ENCODE measurements at regions not wholly inside any gene's neighbourhood (a gene's known extent, or its start where the extent isn't known, plus 50 kb on each side); places are given as distances from the start of the nearest gene placed in this dataset.

- no peaks in the 10 kb centered on the region for H3K36me3 ChIP-seq (ENCODE audit: control insufficient read depth in 4 of 4, insufficient read depth in 3 of 4, low read depth in 1 of 4, low read length in 3 of 4)
- no peak overlapping the region for H3K4me3 ChIP-seq (ENCODE audit: low read depth in 1 of 3, low read length in 3 of 3)
- H3K27me3 ChIP-seq (ENCODE audit: control insufficient read depth in 4 of 4, insufficient read depth in 4 of 4, low read length in 3 of 4): no peaks in the 10 kb centered on the region
- TF ChIP-seq JUND (IDR thresholded peaks at IDR 0.05) (no peak), NR2F2 (IDR thresholded peaks at IDR 0.05) (no peak), YY1 (IDR thresholded peaks at IDR 0.05) (no peak), ATF3 (IDR thresholded peaks at IDR 0.05) (no peak), RXRA (IDR thresholded peaks at IDR 0.05) (no peak), GABPA (IDR thresholded peaks at IDR 0.05 in 1 of 2, conservative IDR thresholded peaks at IDR 0.05 in 1 of 2) (no peak), MAX (IDR thresholded peaks at IDR 0.05) (no peak), FOXA2 (IDR thresholded peaks at IDR 0.05) (no peak), EGR1 (IDR thresholded peaks at IDR 0.05; ENCODE audit: low read depth in 2 of 2) (no peak), RAD21 (IDR thresholded peaks at IDR 0.05) (no peak), CTCF (IDR thresholded peaks at IDR 0.05; ENCODE audit: low read depth, low read length, missing input control) (no peak), TAF1 (conservative IDR thresholded peaks at IDR 0.05) (no peak), HNF4G (IDR thresholded peaks at IDR 0.05) (no peak)
- WGBS: 90% methylated on average over 4 of the region's 4 CpGs
- no peak for DNase-seq (ENCODE audit: low spot score)
- H3K4me1 ChIP-seq (ENCODE audit: control insufficient read depth in 4 of 4, insufficient read depth in 4 of 4, low read length in 3 of 4): no peaks in the 10 kb centered on the region
- no peak overlapping the region for H3K27ac ChIP-seq (ENCODE audit: low read depth in 1 of 2, low read length in 2 of 2)
- no peak overlapping the region for H3K9ac ChIP-seq (ENCODE audit: low read depth in 1 of 2, low read length in 2 of 2)
- H3K9me3 ChIP-seq (ENCODE audit: control insufficient read depth in 4 of 4, low read length in 3 of 4): no peaks in the 10 kb centered on the region
These were observed 732.2 kb upstream of the ZNF608 start for GRCh38 chr5:125478599-125478998.

DNA sequence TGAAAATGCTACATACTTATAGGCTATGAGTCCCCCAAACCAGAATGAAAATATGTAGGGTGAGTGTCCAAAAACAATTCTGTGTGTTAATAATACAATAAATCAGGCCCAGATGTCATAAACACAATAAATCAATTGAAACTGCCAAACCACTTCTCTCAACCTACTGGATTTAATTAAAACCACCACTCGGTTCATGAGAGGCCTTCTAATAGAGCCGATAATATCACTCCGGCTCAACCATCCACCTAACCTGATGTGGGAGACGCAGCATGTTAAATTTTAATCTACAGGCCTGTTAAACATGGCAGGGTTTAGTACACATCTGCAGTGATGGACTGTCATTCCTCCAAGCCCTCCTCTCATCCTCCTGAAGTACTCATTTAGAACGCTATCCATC, 734.5 kb upstream of the ZNF608 start:
- Histone ChIP-seq H3K36me3 (ENCODE audit: control insufficient read depth in 4 of 4, insufficient read depth in 3 of 4, low read depth in 1 of 4, low read length in 3 of 4) (no peaks in the 10 kb centered on the region), H3K27ac (ENCODE audit: low read depth in 1 of 2, low read length in 2 of 2) (no peak overlapping the region), H3K9ac (ENCODE audit: low read depth in 1 of 2, low read length in 2 of 2) (no peak overlapping the region), H3K9me3 (ENCODE audit: control insufficient read depth in 4 of 4, low read length in 3 of 4) (no peaks in the 10 kb centered on the region), H3K27me3 (ENCODE audit: control insufficient read depth in 4 of 4, insufficient read depth in 4 of 4, low read length in 3 of 4) (no peaks in the 10 kb centered on the region), H3K4me3 (ENCODE audit: low read depth in 1 of 3, low read length in 3 of 3) (no peak overlapping the region), H3K4me1 (ENCODE audit: control insufficient read depth in 4 of 4, insufficient read depth in 4 of 4, low read length in 3 of 4) (no peaks in the 10 kb centered on the region)
- TF ChIP-seq, protein P1, sequence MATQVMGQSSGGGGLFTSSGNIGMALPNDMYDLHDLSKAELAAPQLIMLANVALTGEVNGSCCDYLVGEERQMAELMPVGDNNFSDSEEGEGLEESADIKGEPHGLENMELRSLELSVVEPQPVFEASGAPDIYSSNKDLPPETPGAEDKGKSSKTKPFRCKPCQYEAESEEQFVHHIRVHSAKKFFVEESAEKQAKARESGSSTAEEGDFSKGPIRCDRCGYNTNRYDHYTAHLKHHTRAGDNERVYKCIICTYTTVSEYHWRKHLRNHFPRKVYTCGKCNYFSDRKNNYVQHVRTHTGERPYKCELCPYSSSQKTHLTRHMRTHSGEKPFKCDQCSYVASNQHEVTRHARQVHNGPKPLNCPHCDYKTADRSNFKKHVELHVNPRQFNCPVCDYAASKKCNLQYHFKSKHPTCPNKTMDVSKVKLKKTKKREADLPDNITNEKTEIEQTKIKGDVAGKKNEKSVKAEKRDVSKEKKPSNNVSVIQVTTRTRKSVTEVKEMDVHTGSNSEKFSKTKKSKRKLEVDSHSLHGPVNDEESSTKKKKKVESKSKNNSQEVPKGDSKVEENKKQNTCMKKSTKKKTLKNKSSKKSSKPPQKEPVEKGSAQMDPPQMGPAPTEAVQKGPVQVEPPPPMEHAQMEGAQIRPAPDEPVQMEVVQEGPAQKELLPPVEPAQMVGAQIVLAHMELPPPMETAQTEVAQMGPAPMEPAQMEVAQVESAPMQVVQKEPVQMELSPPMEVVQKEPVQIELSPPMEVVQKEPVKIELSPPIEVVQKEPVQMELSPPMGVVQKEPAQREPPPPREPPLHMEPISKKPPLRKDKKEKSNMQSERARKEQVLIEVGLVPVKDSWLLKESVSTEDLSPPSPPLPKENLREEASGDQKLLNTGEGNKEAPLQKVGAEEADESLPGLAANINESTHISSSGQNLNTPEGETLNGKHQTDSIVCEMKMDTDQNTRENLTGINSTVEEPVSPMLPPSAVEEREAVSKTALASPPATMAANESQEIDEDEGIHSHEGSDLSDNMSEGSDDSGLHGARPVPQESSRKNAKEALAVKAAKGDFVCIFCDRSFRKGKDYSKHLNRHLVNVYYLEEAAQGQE (IDR thresholded peaks at IDR 0.05): no peak
- TF ChIP-seq FOXA1 (IDR thresholded peaks at IDR 0.05) (no peak), RAD21 (IDR thresholded peaks at IDR 0.05) (no peak), SP1 (IDR thresholded peaks at IDR 0.05) (no peak), HNF4G (IDR thresholded peaks at IDR 0.05) (no peak)
- 76% methylated on average over 5 of the region's 5 CpGs for WGBS
- no peak for DNase-seq (ENCODE audit: low spot score)

Data from liver (tissue), 8 donors.